ENCODE measurements at regions not wholly inside any gene's neighbourhood (a gene's known extent, or its start where the extent isn't known, plus 50 kb on each side); places are given as distances from the start of the nearest gene placed in this dataset.

DNA sequence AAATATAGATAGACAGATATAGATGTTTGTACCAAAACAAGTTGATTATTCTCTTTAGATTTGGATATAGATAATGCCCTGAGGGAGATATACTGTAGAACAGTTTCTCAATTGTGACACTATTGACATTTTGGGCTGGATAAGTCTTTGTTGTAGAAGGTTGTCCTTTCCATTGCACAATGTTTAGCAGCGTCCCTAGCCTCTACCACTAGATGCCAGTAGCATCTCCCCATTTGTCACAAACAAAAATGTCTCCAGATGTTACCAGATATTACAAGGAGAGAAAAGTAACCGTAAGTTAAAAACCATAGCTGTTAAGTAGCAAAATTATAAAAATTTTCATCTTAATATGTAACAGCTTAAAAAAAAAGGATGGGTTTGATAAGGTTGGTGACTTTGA is 2595.3 kb downstream of the ARAP2 start:
- TF ChIP-seq CEBPB (IDR thresholded peaks at IDR 0.05; ENCODE audit: low read depth) (peak; percentile 60; the same call in 1 of the 2 replicates), SIN3A (IDR thresholded peaks at IDR 0.05; ENCODE audit: low read depth) (no peak), CBX3 (IDR thresholded peaks at IDR 0.05; ENCODE audit: low read depth) (no peak), POLR2AphosphoS5 (IDR thresholded peaks at IDR 0.05; ENCODE audit: low read depth, low read length) (no peak), ELF1 (IDR thresholded peaks at IDR 0.05; ENCODE audit: borderline replicate concordance, low read depth) (no peak), SP1 (IDR thresholded peaks at IDR 0.05; ENCODE audit: low read depth) (no peak), RAD21 (IDR thresholded peaks at IDR 0.05; ENCODE audit: low read depth) (peak; percentile 72), ZFX (IDR thresholded peaks at IDR 0.05) (no peak), FOSL1 (IDR thresholded peaks at IDR 0.05; ENCODE audit: low read depth) (no peak), SRF (IDR thresholded peaks at IDR 0.05; ENCODE audit: low read depth) (no peak), POLR2A (IDR thresholded peaks at IDR 0.05; ENCODE audit: borderline replicate concordance, extremely low read depth, insufficient read depth, insufficient read length) (no peak), ZNF274 (IDR thresholded peaks at IDR 0.05; ENCODE audit: low read depth, low read length) (no peak), JUND (IDR thresholded peaks at IDR 0.05) (no peak), EGR1 (IDR thresholded peaks at IDR 0.05; ENCODE audit: low read depth) (no peak)
- TF ChIP-seq, protein P1, sequence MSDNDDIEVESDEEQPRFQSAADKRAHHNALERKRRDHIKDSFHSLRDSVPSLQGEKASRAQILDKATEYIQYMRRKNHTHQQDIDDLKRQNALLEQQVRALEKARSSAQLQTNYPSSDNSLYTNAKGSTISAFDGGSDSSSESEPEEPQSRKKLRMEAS (IDR thresholded peaks at IDR 0.05) = no peak
- TF ChIP-seq, protein P2, sequence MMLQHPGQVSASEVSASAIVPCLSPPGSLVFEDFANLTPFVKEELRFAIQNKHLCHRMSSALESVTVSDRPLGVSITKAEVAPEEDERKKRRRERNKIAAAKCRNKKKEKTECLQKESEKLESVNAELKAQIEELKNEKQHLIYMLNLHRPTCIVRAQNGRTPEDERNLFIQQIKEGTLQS (IDR thresholded peaks at IDR 0.05) = no peak
- TF ChIP-seq, protein P3, sequence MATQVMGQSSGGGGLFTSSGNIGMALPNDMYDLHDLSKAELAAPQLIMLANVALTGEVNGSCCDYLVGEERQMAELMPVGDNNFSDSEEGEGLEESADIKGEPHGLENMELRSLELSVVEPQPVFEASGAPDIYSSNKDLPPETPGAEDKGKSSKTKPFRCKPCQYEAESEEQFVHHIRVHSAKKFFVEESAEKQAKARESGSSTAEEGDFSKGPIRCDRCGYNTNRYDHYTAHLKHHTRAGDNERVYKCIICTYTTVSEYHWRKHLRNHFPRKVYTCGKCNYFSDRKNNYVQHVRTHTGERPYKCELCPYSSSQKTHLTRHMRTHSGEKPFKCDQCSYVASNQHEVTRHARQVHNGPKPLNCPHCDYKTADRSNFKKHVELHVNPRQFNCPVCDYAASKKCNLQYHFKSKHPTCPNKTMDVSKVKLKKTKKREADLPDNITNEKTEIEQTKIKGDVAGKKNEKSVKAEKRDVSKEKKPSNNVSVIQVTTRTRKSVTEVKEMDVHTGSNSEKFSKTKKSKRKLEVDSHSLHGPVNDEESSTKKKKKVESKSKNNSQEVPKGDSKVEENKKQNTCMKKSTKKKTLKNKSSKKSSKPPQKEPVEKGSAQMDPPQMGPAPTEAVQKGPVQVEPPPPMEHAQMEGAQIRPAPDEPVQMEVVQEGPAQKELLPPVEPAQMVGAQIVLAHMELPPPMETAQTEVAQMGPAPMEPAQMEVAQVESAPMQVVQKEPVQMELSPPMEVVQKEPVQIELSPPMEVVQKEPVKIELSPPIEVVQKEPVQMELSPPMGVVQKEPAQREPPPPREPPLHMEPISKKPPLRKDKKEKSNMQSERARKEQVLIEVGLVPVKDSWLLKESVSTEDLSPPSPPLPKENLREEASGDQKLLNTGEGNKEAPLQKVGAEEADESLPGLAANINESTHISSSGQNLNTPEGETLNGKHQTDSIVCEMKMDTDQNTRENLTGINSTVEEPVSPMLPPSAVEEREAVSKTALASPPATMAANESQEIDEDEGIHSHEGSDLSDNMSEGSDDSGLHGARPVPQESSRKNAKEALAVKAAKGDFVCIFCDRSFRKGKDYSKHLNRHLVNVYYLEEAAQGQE (IDR thresholded peaks at IDR 0.05; ENCODE audit: low read depth) = no peak
- TF ChIP-seq, protein P4, sequence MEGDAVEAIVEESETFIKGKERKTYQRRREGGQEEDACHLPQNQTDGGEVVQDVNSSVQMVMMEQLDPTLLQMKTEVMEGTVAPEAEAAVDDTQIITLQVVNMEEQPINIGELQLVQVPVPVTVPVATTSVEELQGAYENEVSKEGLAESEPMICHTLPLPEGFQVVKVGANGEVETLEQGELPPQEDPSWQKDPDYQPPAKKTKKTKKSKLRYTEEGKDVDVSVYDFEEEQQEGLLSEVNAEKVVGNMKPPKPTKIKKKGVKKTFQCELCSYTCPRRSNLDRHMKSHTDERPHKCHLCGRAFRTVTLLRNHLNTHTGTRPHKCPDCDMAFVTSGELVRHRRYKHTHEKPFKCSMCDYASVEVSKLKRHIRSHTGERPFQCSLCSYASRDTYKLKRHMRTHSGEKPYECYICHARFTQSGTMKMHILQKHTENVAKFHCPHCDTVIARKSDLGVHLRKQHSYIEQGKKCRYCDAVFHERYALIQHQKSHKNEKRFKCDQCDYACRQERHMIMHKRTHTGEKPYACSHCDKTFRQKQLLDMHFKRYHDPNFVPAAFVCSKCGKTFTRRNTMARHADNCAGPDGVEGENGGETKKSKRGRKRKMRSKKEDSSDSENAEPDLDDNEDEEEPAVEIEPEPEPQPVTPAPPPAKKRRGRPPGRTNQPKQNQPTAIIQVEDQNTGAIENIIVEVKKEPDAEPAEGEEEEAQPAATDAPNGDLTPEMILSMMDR (IDR thresholded peaks at IDR 0.05 in 2 of 3, conservative IDR thresholded peaks at IDR 0.05 in 1 of 3; ENCODE audit: borderline replicate concordance in 1 of 3, insufficient read depth in 1 of 3, low read depth in 2 of 3, low read length in 2 of 3) = peak; percentile 27 to 77 (median 74); a peak in 5 of 6 replicates
- ChIA-PET RAD21 (ENCODE audit: low non-redundant PET in 1 of 2, low total read pairs in 2 of 2, uncharacterized antibody in 2 of 2, unreplicated experiment in 2 of 2) (no interaction called here), POLR2A (no interaction called here), CTCF (interaction anchor here (0.6 to 1.5 kb wide), 5 partner anchors 9 to 1072 kb away, joined by 3 to 6 read pairs (median 4); no protein-coding TSS in a partner anchor)
- no peaks in the 10 kb centered on the region for H3K27me3 ChIP-seq (ENCODE audit: insufficient read depth, low read length)
- DNase-seq (ENCODE audit: low read depth, low spot score) = peak; percentile 21
- H3K9me3 ChIP-seq (ENCODE audit: control insufficient read depth in 1 of 2, insufficient read depth in 1 of 2, low read depth in 1 of 2, low read length in 2 of 2) = no peaks in the 10 kb centered on the region
- no peak overlapping the region for H2AFZ ChIP-seq (ENCODE audit: low read depth, low read length, poor library complexity, severe bottlenecking)
- intact Hi-C loops (cut with micrococcal nuclease) = loop anchor here (1.0 to 10.0 kb wide), 2 partner anchors 676 to 1071 kb away; no protein-coding TSS in a partner anchor
- no peak overlapping the region for H3K4me2 ChIP-seq (ENCODE audit: low read length)
- no peak overlapping the region for H3K4me3 ChIP-seq (replicated peaks in 1 of 2; ENCODE audit: low read depth in 1 of 2, low read length in 2 of 2)
- H3K4me1 ChIP-seq (ENCODE audit: control insufficient read depth in 1 of 2, insufficient read depth in 2 of 2, low read length in 2 of 2) = no peaks in the 10 kb centered on the region
- no peaks in the 10 kb centered on the region for H3K36me3 ChIP-seq (ENCODE audit: control insufficient read depth in 1 of 2, insufficient read depth in 2 of 2, low read length in 2 of 2)
- H4K20me1 ChIP-seq (ENCODE audit: insufficient read depth) = no peaks in the 10 kb centered on the region
- H3K9me2 ChIP-seq (ENCODE audit: insufficient read depth) = 0 out of 2 replicates have a peak, but pooled peaks cover 3% of the 10 kb centered on the region
- no peak overlapping the region for H3K9ac ChIP-seq (ENCODE audit: low read length)
- H3K79me2 ChIP-seq (ENCODE audit: insufficient read depth, low read length) = no peaks in the 10 kb centered on the region
- H3K27ac ChIP-seq (ENCODE audit: low read depth, low read length) = no peak overlapping the region
- BruUV-seq (replicated peaks) = no TSS peak
- ATAC-seq = peak; percentile 71

All from HCT116 (cell line).